Stimulated activated naive B cell treated with anti-CD40 and anti-IgM and Interleukin-4, amounts not matched to agents 10 μg/mL and 1 μg/mL and 100 μg/mL, for 72 hours (primary cell): ENCODE measurements at regions not wholly inside any gene's neighbourhood (a gene's known extent, or its start where the extent isn't known, plus 50 kb on each side); places are given as distances from the start of the nearest gene placed in this dataset.

Experiments used
- ATAC-seq, 2 donors: fragments of 150-1000 bp; cut with Tn5 transposase; replicated peaks; 2 replicates each; pipeline ENCODE4 v1.10.0; 2021; ENCODE audit warnings: moderate library complexity in 1 of 2
- DNase-seq: peaks from one replicate; pipeline ENCODE4 v3.0.0; 2021
- H3K27ac Mint-ChIP-seq: one replicate; pipeline ENCODE4 v1.8.0; 2022; ENCODE audit warnings: mild to moderate bottlenecking, mixed read lengths
- H3K27me3 Mint-ChIP-seq, 2 donors: one replicate each; pipeline ENCODE4 v1.8.0; 2022; ENCODE audit warnings: mixed read lengths in 2 of 2
- H3K36me3 Mint-ChIP-seq, 2 donors: one replicate each; pipeline ENCODE4 v1.8.0; 2022; ENCODE audit warnings: mixed read lengths in 2 of 2, mild to moderate bottlenecking in 1 of 2
- H3K4me1 Mint-ChIP-seq, 2 donors: one replicate each; pipeline ENCODE4 v1.8.0; 2022; ENCODE audit warnings: mixed read lengths in 2 of 2, mild to moderate bottlenecking in 1 of 2
- H3K4me3 Mint-ChIP-seq, 2 donors: one replicate each; pipeline ENCODE4 v1.8.0; 2022; ENCODE audit warnings: mild to moderate bottlenecking in 2 of 2, mixed read lengths in 2 of 2, moderate library complexity in 1 of 2
- H3K9me3 Mint-ChIP-seq, 2 donors: one replicate each; pipeline ENCODE4 v1.8.0; 2022; ENCODE audit warnings: mixed read lengths in 2 of 2, mild to moderate bottlenecking in 1 of 2

DNA sequence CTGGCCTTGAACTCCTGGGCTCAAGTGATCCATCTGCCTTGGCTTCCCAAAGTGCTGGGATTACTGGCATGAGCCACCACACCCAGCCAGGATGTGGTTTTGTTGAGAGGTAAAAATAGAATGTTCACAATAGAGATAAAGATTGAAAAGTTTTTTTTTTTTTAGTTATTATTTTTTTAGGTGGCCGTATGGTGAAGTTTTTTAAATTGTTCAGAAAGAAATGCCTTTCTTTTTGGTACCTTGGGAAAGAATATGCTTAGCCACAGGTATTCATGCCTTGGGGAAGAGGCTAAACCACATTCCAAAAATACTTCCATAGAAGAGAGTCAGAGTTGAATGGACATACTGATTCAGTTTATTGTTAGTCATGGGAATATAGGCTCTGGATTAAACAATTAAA is 143.4 kb downstream of the C11orf91 start:
- DNase-seq, result no peak
- Mint-ChIP-seq H3K27me3 (peaks cover 22 to 26% of the 10 kb centered on the region in 2 donors), H3K4me3 (no peak overlapping the region), H3K27ac (no peak overlapping the region), H3K9me3 (peaks cover 0 to 2% of the 10 kb centered on the region in 2 donors), H3K4me1 (no peaks in the 10 kb centered on the region), H3K36me3 (no peaks in the 10 kb centered on the region)
- no peak for ATAC-seq

DNA sequence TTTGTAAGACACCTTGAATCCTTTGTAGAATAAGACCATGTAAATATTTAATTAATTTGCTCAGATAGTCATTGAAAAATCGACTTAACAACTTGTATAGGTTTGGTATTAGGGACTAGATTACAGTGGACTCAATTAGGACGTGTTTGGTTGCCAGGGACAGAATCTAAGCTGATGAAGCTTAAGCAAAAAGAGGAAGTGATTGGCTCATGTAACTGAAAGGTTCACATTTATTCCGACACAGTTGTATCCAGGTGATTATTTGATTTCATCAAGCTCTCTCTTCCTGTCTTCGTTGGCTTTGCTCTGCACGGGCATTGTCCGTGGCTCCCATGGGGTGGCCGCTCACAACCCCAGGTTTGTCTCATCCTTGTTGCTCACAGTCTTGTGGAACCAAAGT is 146.4 kb downstream of the C11orf91 start:
- peaks cover 18 to 32% of the 10 kb centered on the region in 2 donors for H3K27me3 Mint-ChIP-seq

DNA sequence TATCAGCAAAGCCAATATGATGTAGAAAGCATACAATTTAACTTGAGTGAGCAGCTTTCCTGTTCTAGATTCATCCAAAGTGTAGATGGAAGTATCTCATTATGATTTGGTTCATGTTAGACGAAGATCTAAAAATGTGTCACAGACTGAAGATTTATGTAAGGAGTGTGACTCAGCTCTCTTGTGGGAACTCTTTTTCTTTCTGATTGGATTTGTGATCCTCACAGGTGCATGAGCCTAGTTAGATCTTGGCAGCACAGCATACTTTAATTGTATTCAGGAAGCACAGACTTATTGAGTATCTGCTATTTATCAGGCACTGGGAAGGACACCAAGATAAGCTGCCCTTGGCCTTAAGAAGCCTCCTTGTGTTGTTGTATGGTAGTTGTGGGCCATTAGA is 147.1 kb downstream of the C11orf91 start:
- Mint-ChIP-seq H3K27me3 (peaks cover 18 to 32% of the 10 kb centered on the region in 2 donors), H3K4me3 (no peak overlapping the region), H3K36me3 (no peaks in the 10 kb centered on the region), H3K4me1 (no peaks in the 10 kb centered on the region), H3K27ac (no peak overlapping the region), H3K9me3 (peaks cover 0 to 2% of the 10 kb centered on the region in 2 donors)
- no peak for ATAC-seq
- DNase-seq, result no peak

More for the DNA sequence above, 146.4 kb downstream of the C11orf91 start:
- H3K4me1 Mint-ChIP-seq, result no peaks in the 10 kb centered on the region
- H3K9me3 Mint-ChIP-seq, result peaks cover 0 to 2% of the 10 kb centered on the region in 2 donors
- H3K36me3 Mint-ChIP-seq, result no peaks in the 10 kb centered on the region
- ATAC-seq (no peak), DNase-seq (no peak)
- no peak overlapping the region for H3K4me3 Mint-ChIP-seq
- H3K27ac Mint-ChIP-seq, result no peak overlapping the region

DNA sequence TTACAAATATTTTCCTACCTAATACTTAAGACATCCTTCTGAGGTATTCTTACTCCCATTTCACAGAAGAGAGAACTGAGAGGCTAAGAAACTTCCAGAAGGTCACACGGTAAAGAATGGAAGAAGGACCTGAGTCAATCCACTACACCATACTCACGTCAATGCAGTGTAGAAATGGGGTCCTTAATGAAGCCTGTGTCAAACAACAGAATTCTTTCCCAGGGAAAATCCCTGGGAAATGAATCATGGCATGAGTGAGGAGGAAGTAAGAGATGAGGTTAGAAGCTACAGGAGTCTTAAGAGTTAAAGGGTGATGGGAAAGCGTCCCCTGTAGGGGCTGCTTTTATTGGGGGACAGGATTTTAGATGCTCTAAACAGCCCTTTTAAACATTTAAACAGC is 147.9 kb downstream of the C11orf91 start:
- Mint-ChIP-seq H3K9me3 (peaks cover 0 to 2% of the 10 kb centered on the region in 2 donors), H3K27ac (no peak overlapping the region), H3K4me3 (no peak overlapping the region), H3K4me1 (no peaks in the 10 kb centered on the region), H3K27me3 (peaks cover 14 to 26% of the 10 kb centered on the region in 2 donors), H3K36me3 (no peaks in the 10 kb centered on the region)
- DNase-seq, result no peak
- ATAC-seq, result no peak

DNA sequence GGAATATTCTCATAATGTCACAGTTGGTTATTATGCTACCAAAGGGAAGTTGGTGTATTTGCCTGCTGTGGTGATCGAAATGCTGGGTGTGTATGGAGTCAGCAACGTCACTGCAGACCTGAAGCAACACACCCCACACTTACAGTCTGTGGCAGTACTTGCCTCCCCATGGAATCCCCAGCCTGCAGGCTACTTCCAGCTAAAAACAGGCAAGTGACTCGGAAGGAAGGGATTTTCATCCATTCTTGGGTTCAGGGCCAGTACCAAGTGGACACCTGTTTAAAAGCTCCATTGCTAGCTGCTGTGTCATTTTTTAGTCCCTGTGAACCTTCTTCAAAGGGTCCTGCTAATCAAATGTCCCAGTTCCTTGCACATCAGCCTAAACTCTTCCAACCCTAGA is 149.6 kb downstream of the C11orf91 start:
- H3K4me1 Mint-ChIP-seq, result no peaks in the 10 kb centered on the region

DNA sequence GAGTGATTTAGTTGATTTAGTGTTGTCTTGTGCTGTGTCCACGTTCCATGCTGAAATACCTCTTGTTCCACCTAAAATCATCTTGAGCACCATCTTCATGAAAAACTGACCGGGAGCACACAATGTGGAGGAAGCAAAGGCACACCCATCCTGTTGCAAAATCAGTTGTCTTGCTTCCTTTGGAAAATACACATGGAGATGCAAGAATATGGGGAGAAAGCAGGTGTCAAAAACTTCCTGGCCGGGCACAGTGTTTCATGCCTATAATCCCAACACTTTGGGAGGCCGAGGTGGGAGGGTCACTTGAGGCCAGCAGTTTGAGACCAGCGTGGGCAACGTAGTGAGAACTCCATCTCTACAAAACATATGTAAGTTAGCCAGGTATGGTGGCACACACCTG is 151.1 kb downstream of the C11orf91 start:
- Mint-ChIP-seq H3K27me3 (peaks cover 20 to 29% of the 10 kb centered on the region in 2 donors), H3K9me3 (no peaks in the 10 kb centered on the region)
- no peak for ATAC-seq

More for the DNA sequence above, 149.6 kb downstream of the C11orf91 start:
- no peak for ATAC-seq
- Mint-ChIP-seq H3K27ac (no peak overlapping the region), H3K36me3 (no peaks in the 10 kb centered on the region), H3K4me3 (no peak overlapping the region), H3K27me3 (peaks cover 14 to 29% of the 10 kb centered on the region in 2 donors), H3K9me3 (no peaks in the 10 kb centered on the region)
- DNase-seq, result no peak

DNA sequence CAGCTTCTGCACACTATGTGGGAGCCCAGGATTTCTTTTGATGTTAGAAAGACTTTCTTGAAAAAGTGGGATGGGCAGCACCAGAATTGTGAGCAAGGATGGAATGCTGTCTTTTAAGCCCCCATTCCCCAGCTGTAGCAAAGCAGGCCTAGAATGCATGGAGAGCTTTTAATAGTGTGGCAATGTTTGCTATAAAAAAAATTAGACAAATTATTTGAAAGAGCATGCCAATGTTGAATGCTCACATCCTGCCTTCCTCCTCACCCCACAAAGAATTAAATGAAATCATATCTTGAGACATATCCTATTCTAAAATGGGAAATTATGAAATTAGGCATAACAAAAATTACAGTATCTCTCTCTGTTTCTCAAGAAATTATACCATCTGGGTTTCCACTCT is 154.7 kb downstream of the C11orf91 start:
- no peak for ATAC-seq

More for the DNA sequence above, 151.1 kb downstream of the C11orf91 start:
- Mint-ChIP-seq H3K4me3 (no peak overlapping the region), H3K36me3 (no peaks in the 10 kb centered on the region), H3K4me1 (no peaks in the 10 kb centered on the region), H3K27ac (no peak overlapping the region)
- DNase-seq, result no peak

DNA sequence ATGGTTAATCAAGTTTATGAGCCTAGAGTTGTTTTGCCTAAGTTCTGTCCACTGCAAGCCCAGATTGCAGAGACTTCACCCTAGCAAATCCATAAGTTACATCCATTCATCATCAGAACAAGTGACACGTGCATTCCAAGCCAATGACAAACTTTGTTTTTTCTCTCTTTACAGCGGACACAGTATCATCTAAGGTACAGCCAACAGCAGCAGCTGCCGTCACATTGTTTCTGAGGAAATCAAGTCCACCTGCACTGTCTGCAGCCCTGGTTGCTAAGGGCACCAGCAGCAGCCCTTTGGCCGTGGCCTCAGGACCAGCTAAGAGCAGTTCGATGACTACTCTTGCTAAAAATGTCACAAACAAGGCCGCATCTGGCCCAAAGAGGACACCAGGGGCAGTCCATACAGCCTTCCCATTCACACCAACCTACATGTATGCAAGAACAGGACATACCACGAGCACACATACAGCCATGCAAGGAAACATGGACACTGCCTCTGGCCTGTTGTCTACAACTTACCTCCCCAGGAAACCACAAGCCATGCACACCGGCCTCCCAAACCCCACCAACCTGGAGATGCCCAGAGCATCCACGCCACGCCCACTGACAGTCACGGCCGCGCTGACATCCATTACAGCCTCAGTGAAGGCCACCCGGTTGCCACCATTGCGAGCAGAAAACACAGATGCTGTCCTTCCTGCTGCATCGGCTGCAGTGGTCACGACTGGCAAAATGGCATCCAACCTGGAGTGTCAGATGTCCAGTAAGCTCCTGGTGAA is 155.8 kb downstream of the C11orf91 start:
- Mint-ChIP-seq H3K4me3 (no peak overlapping the region), H3K27me3 (peaks cover 29 to 38% of the 10 kb centered on the region in 2 donors), H3K4me1 (peaks cover 0 to 3% of the 10 kb centered on the region in 2 donors), H3K36me3 (no peaks in the 10 kb centered on the region), H3K27ac (no peak overlapping the region), H3K9me3 (no peaks in the 10 kb centered on the region)
- ATAC-seq (no peak), DNase-seq (no peak)

More for the DNA sequence above, 154.7 kb downstream of the C11orf91 start:
- no peak overlapping the region for H3K27ac Mint-ChIP-seq
- peaks cover 0 to 3% of the 10 kb centered on the region in 2 donors for H3K4me1 Mint-ChIP-seq
- peaks cover 29 to 34% of the 10 kb centered on the region in 2 donors for H3K27me3 Mint-ChIP-seq
- H3K36me3 Mint-ChIP-seq, result no peaks in the 10 kb centered on the region
- H3K4me3 Mint-ChIP-seq, result no peak overlapping the region
- H3K9me3 Mint-ChIP-seq, result no peaks in the 10 kb centered on the region
- no peak for DNase-seq

DNA sequence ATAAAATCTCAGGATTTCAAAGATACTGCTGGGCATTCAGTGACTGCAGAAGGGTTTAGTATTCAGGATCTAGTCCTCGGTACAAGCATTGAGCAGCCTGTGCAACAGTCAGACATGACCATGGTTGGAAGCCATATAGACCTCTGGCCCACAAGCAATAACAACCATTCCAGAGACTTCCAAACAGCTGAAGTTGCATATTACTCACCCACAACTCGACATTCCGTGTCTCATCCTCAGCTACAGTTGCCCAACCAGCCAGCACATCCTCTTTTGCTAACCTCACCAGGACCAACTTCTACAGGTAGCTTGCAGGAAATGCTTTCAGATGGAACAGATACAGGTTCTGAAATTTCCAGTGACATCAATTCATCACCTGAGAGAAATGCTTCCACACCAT is 156.8 kb downstream of the C11orf91 start:
- H3K9me3 Mint-ChIP-seq, result no peaks in the 10 kb centered on the region
- peaks cover 0 to 3% of the 10 kb centered on the region in 2 donors for H3K4me1 Mint-ChIP-seq
- DNase-seq, result no peak
- peaks cover 28 to 32% of the 10 kb centered on the region in 2 donors for H3K27me3 Mint-ChIP-seq
- no peak overlapping the region for H3K27ac Mint-ChIP-seq
- ATAC-seq, result no peak
- H3K36me3 Mint-ChIP-seq, result no peaks in the 10 kb centered on the region
- H3K4me3 Mint-ChIP-seq, result no peak overlapping the region

DNA sequence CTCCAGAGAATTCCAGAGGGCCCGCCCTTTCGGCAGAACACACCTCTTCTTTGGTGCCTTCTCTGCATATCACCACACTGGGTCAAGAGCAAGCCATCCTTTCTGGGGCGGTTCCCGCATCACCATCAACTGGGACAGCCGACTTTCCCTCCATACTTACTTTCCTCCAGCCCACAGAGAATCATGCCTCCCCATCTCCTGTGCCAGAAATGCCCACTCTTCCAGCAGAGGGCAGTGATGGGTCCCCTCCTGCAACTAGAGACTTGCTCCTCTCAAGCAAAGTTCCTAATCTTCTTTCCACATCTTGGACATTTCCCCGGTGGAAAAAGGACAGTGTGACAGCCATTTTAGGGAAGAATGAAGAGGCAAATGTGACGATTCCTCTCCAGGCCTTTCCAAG is 157.7 kb downstream of the C11orf91 start:
- H3K4me1 Mint-ChIP-seq, result peaks cover 0 to 3% of the 10 kb centered on the region in 2 donors
- no peaks in the 10 kb centered on the region for H3K9me3 Mint-ChIP-seq
- H3K4me3 Mint-ChIP-seq, result no peak overlapping the region
- no peaks in the 10 kb centered on the region for H3K36me3 Mint-ChIP-seq
- H3K27me3 Mint-ChIP-seq, result peaks cover 28 to 32% of the 10 kb centered on the region in 2 donors
- peak; percentile 4 for DNase-seq
- ATAC-seq, result peak; percentile 66 to 69
- no peak overlapping the region for H3K27ac Mint-ChIP-seq

DNA sequence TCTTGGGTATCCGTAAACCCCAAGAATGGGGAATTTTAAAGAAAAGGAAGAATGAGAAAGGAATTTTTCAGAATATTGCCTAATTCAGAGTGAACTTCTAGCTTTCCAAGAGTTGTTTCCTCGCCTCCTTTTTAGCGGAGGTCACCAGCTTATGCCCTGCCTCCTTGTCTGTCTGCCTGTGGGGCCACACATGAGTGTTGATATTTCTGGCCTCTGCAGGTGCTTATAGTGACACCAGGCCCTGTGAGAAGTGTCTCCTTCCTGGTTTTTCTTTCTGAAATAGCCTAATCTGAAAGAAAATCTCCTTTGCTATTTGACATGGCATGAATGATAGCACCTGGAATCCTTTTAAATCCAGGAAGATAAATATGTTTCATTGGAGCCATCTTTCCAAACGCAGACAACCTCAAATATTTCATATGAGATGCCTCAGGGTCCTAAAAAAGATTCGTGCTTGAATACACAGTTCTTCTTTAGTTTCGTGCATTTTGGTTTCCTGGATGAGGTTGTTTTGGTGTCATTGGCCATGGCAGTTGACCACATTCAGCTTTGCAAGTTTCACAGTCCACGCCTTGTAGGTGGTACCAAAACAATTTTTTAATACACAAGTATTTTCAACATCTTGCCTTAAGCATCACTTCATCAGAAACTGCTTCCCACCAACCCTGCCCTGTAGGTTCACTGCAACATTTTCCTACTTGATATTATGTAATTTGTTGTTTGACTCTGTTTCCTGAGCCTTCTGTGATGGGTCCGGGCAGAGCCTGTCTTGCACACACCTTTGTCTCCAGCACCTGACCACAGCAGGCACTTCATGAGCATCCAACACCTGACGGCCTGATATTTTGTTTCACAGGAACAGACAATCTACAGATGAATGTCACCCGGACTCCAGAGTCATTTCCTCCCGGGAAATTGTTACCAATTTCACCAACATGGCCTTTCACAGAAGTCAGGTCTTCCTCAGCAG is 159.4 kb downstream of the C11orf91 start:
- DNase-seq (no peak), ATAC-seq (peak in 1 of 2 donors; percentile 36)
- peaks cover 30 to 31% of the 10 kb centered on the region in 2 donors for H3K27me3 Mint-ChIP-seq
- no peaks in the 10 kb centered on the region for H3K9me3 Mint-ChIP-seq
- no peak overlapping the region for H3K27ac Mint-ChIP-seq
- H3K36me3 Mint-ChIP-seq, result no peaks in the 10 kb centered on the region
- peaks cover 0 to 3% of the 10 kb centered on the region in 2 donors for H3K4me1 Mint-ChIP-seq
- no peak overlapping the region for H3K4me3 Mint-ChIP-seq

DNA sequence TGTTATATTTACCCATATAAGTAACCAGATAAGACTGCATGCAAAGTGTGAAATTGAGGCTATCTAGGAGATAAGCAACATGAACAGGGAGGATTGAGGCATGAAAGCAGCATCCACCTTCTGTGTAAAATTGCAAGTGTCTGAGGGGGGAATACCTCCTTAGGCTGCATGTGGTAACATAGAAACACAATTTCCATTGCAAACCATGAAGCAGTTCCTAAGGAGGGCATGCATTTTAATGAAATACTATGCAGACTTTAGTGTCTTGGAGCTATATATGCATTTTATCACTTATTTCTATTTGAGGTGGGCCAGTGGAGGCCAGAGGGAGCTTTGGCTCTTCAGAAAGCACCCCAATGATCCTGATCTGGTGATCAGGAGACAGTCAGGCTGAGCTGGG is 160.2 kb downstream of the C11orf91 start:
- no peak overlapping the region for H3K27ac Mint-ChIP-seq
- H3K4me1 Mint-ChIP-seq, result peaks cover 0 to 3% of the 10 kb centered on the region in 2 donors
- peaks cover 33% of the 10 kb centered on the region in 2 donors for H3K27me3 Mint-ChIP-seq
- no peaks in the 10 kb centered on the region for H3K36me3 Mint-ChIP-seq
- H3K4me3 Mint-ChIP-seq, result no peak overlapping the region
- no peak for DNase-seq
- no peaks in the 10 kb centered on the region for H3K9me3 Mint-ChIP-seq
- ATAC-seq, result no peak

DNA sequence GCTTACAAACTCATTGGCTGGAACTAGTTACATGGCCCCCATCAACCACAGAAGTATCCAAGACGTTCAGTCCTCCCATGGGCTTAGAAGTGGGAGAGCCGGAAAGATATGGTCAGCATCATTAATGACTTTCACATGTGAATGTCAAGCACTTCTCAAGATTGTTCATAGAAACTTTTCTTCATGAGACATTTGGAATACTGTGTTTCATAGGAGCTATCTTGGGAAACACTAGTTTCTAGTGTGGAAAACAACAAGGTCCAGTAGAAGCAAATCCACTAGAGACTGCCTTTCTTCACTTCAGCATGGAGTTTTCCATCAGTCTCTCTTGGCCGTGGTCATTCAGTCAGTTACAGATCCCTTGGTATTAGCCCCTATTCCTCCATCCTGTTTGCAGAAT is 160.9 kb downstream of the C11orf91 start:
- Mint-ChIP-seq H3K27me3 (peaks cover 28 to 33% of the 10 kb centered on the region in 2 donors), H3K9me3 (peaks cover 0 to 2% of the 10 kb centered on the region in 2 donors)
- ATAC-seq, result no peak

DNA sequence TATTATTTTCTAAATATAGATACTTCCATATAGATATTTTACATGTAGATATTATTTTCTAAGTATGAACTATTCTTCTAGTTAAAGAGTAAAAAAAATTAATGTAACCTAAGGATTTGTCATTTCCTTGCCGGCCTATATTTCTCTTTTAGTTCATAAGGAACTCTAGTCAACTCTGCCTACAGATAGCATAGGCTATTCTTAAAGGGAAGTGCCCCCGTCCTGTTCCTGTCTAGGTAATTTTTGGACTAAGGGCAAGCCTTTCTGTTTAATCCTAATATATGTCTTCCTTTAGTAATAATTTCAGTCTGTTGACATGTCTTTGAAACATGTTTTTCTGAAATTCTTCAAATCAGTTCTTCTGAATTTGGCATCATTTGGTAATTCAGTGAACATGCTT is 161.9 kb downstream of the C11orf91 start:
- Mint-ChIP-seq H3K4me3 (no peak overlapping the region), H3K9me3 (peaks cover 0 to 4% of the 10 kb centered on the region in 2 donors), H3K27me3 (peaks cover 31 to 33% of the 10 kb centered on the region in 2 donors), H3K36me3 (no peaks in the 10 kb centered on the region), H3K4me1 (peaks cover 0 to 3% of the 10 kb centered on the region in 2 donors), H3K27ac (no peak overlapping the region)
- ATAC-seq (no peak), DNase-seq (no peak)

More for the DNA sequence above, 160.9 kb downstream of the C11orf91 start:
- Mint-ChIP-seq H3K4me3 (no peak overlapping the region), H3K4me1 (peaks cover 0 to 3% of the 10 kb centered on the region in 2 donors), H3K36me3 (no peaks in the 10 kb centered on the region), H3K27ac (no peak overlapping the region)
- no peak for DNase-seq
